GM23338 (cell line): ENCODE measurements at regions not wholly inside any gene's neighbourhood (a gene's known extent, or its start where the extent isn't known, plus 50 kb on each side); places are given as distances from the start of the nearest gene placed in this dataset.

Source experiments
- ATAC-seq: fragments of 200-7000 bp; cut with Tn5 transposase; 3 replicates; pipeline ENCODE4 v1.9.1; 2020
- DNase-seq: peaks from one replicate; pipeline ENCODE4 v3.0.0-alpha.2; 2015; ENCODE audit warnings: low spot score
- H2AFZ ChIP-seq: fragments of 200-600 bp; sonication (generic); 2 replicates; pipeline ENCODE4 v1.8.0; 2016; ENCODE audit warnings: antibody characterized with exemption, mild to moderate bottlenecking, moderate library complexity
- H3F3A ChIP-seq: fragments of 200-600 bp; sonication (generic); replicated peaks from 2 replicates; pipeline ENCODE4 v1.8.0; 2017; ENCODE audit warnings: antibody characterized with exemption, mixed run types, low read depth
- H3K27ac ChIP-seq: fragments of 200-600 bp; sonication (generic); 2 replicates; pipeline ENCODE4 v1.6.1; 2016; ENCODE audit warnings: low read depth
- H3K27me3 ChIP-seq: fragments of 200-600 bp; sonication (generic); 2 replicates; pipeline ENCODE4 v1.8.0; 2016; ENCODE audit warnings: mild to moderate bottlenecking, mixed run types, moderate library complexity; ENCODE audit not compliant: insufficient read depth
- H3K36me3 ChIP-seq: fragments of 200-600 bp; sonication (generic); 2 replicates; pipeline ENCODE4 v1.8.0; 2016; ENCODE audit warnings: mild to moderate bottlenecking; ENCODE audit not compliant: insufficient read depth
- H3K4me1 ChIP-seq: fragments of 200-600 bp; sonication (generic); 2 replicates; pipeline ENCODE4 v1.8.0; 2016; ENCODE audit warnings: mild to moderate bottlenecking, moderate library complexity; ENCODE audit not compliant: insufficient read depth
- H3K4me2 ChIP-seq: fragments of 200-600 bp; sonication (generic); 2 replicates; pipeline ENCODE4 v1.7.1; 2017; ENCODE audit warnings: mixed run types
- H3K4me3 ChIP-seq: fragments of 200-600 bp; sonication (generic); 2 replicates; pipeline ENCODE4 v1.6.1; 2016; ENCODE audit warnings: mixed run types
- H3K79me2 ChIP-seq: fragments of 200-600 bp; sonication (generic); replicated peaks from 2 replicates; pipeline ENCODE4 v1.8.0; 2017; ENCODE audit warnings: mild to moderate bottlenecking; ENCODE audit not compliant: insufficient read depth
- H3K9me2 ChIP-seq: fragments of 200-600 bp; sonication (generic); 2 replicates; pipeline ENCODE4 v1.8.0; 2017; ENCODE audit not compliant: insufficient read depth
- H4K20me1 ChIP-seq: fragments of 200-600 bp; sonication (generic); replicated peaks from 2 replicates; pipeline ENCODE4 v1.8.0; 2017; ENCODE audit warnings: mild to moderate bottlenecking; ENCODE audit not compliant: insufficient read depth
- H3K27ac Mint-ChIP-seq: 2 replicates; pipeline ENCODE4 v1.8.0; 2020; ENCODE audit warnings: inconsistent platforms, mild to moderate bottlenecking, moderate library complexity, mixed read lengths
- H3K27me3 Mint-ChIP-seq: 3 replicates; pipeline ENCODE4 v1.8.0; 2022; ENCODE audit warnings: low read depth, mild to moderate bottlenecking, moderate library complexity, mixed read lengths, inconsistent platforms; ENCODE audit not compliant: insufficient read depth, poor library complexity
- H3K36me3 Mint-ChIP-seq: 3 replicates; pipeline ENCODE4 v1.8.0; 2021; ENCODE audit warnings: low read depth, mild to moderate bottlenecking, inconsistent platforms, moderate library complexity, mixed read lengths
- H3K4me1 Mint-ChIP-seq: 3 replicates; pipeline ENCODE4 v1.8.0; 2020; ENCODE audit warnings: mild to moderate bottlenecking, inconsistent platforms, mixed read lengths
- H3K4me3 Mint-ChIP-seq: 3 replicates; pipeline ENCODE4 v1.8.0; 2021; ENCODE audit warnings: moderate library complexity, mild to moderate bottlenecking, inconsistent platforms, mixed read lengths
- H3K9me3 Mint-ChIP-seq: 3 replicates; pipeline ENCODE4 v1.8.0; 2020; ENCODE audit warnings: moderate library complexity, mild to moderate bottlenecking, inconsistent platforms, mixed read lengths
- CREB1 ChIP-seq: fragments of 250-450 bp; sonication (Bioruptor Pico); IDR thresholded peaks from 2 replicates; pipeline ENCODE4 v1.5.0; 2020; ENCODE audit warnings: low read depth, mild to moderate bottlenecking, moderate library complexity
- CTCF ChIP-seq, 2 experiments: fragments of 200-600 bp in 1 of 2; sonication (generic) in 1 of 2; conservative IDR thresholded peaks; 2 replicates each; pipeline versions ENCODE4 v1.5.1 to v1.6.1; 2016 to 2017; ENCODE audit warnings: antibody characterized with exemption in 2 of 2, low read depth in 2 of 2, mild to moderate bottlenecking in 2 of 2, moderate library complexity in 1 of 2
- ETS1 ChIP-seq: IDR thresholded peaks from 2 replicates; pipeline ENCODE4 v1.6.1; 2016; ENCODE audit warnings: antibody characterized with exemption
- EZH2 ChIP-seq: fragments of 200-600 bp; sonication (generic); IDR thresholded peaks from one replicate; pipeline ENCODE4 v1.8.0; 2017; ENCODE audit warnings: antibody characterized with exemption, mild to moderate bottlenecking, low read depth; ENCODE audit not compliant: unreplicated experiment
- EZH2phosphoT487 ChIP-seq: fragments of 200-600 bp; sonication (generic); IDR thresholded peaks from one replicate; pipeline ENCODE4 v1.8.1; 2018; ENCODE audit warnings: antibody characterized with exemption; ENCODE audit not compliant: unreplicated experiment
- JUNB ChIP-seq: IDR thresholded peaks from one replicate; pipeline ENCODE4 v1.6.1; 2016; ENCODE audit warnings: antibody characterized with exemption; ENCODE audit not compliant: unreplicated experiment
- NANOG ChIP-seq: IDR thresholded peaks from 2 replicates; pipeline ENCODE4 v1.6.1; 2016; ENCODE audit warnings: antibody characterized with exemption, borderline replicate concordance
- POLR2AphosphoS5 ChIP-seq: IDR thresholded peaks from 2 replicates; pipeline ENCODE4 v1.6.1; 2016; ENCODE audit warnings: antibody characterized with exemption, low read depth
- STAT1 ChIP-seq: IDR thresholded peaks from one replicate; pipeline ENCODE4 v1.6.1; 2016; ENCODE audit warnings: antibody characterized with exemption; ENCODE audit not compliant: unreplicated experiment
- ZNF114 ChIP-seq: fragments of 250-450 bp; sonication (Bioruptor Pico); IDR thresholded peaks from 2 replicates; pipeline ENCODE4 v1.5.0; 2020; ENCODE audit warnings: mild to moderate bottlenecking, moderate library complexity
- ZNF331 ChIP-seq: fragments of 250-450 bp; sonication (Bioruptor Pico); IDR thresholded peaks from 2 replicates; pipeline ENCODE4 v1.5.0; 2020; ENCODE audit warnings: low read depth, mild to moderate bottlenecking, moderate library complexity
- TF ChIP-seq, protein P1 (sequence below): IDR thresholded peaks from one replicate; pipeline ENCODE4 v1.6.1; 2018; ENCODE audit warnings: antibody characterized with exemption; ENCODE audit not compliant: unreplicated experiment
- TF ChIP-seq, protein P2 (sequence below): fragments of 250-450 bp; sonication (Bioruptor Pico); IDR thresholded peaks from 2 replicates; pipeline ENCODE4 v1.5.0; 2020; ENCODE audit warnings: mild to moderate bottlenecking, moderate library complexity

DNA sequence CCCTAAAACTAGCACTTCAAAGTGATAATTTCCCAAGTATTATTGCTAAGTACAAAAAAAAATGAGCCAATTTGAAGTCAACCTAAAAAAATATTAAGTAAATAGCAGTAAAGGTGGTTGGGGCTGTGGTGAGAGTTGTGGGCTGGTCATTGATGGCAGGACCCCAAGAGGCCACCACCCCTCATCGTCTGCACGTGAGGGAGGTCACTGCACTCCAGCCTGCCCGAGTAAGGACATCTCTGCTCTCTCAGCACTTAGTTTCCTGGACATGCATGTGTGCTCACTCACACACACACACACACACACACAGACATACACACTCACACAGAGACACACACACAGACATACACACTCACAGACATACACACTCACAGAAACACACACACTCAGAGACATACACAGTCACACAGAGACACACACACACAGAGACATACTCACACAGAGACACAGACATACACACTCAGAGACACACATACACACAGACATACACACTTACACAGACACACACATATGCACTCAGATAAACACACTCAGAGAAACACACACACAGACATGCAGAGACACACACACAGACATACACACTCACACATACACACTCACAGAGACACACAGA is 127.2 kb upstream of the SOX1 start:
- Histone ChIP-seq H3F3A (no peaks in the 10 kb centered on the region), H4K20me1 (no peaks in the 10 kb centered on the region), H3K4me3 (no peak overlapping the region), H3K27ac (no peak overlapping the region), H3K36me3 (no peaks in the 10 kb centered on the region), H3K9me2 (no peaks in the 10 kb centered on the region), H3K27me3 (no peaks in the 10 kb centered on the region), H3K4me1 (peaks cover 3% of the 10 kb centered on the region; the same call in 1 of the 2 replicates), H3K79me2 (no peaks in the 10 kb centered on the region), H2AFZ (no peak overlapping the region), H3K4me2 (no peak overlapping the region)
- TF ChIP-seq EZH2: no peak
- no peak for TF ChIP-seq CREB1
- TF ChIP-seq, protein P1, sequence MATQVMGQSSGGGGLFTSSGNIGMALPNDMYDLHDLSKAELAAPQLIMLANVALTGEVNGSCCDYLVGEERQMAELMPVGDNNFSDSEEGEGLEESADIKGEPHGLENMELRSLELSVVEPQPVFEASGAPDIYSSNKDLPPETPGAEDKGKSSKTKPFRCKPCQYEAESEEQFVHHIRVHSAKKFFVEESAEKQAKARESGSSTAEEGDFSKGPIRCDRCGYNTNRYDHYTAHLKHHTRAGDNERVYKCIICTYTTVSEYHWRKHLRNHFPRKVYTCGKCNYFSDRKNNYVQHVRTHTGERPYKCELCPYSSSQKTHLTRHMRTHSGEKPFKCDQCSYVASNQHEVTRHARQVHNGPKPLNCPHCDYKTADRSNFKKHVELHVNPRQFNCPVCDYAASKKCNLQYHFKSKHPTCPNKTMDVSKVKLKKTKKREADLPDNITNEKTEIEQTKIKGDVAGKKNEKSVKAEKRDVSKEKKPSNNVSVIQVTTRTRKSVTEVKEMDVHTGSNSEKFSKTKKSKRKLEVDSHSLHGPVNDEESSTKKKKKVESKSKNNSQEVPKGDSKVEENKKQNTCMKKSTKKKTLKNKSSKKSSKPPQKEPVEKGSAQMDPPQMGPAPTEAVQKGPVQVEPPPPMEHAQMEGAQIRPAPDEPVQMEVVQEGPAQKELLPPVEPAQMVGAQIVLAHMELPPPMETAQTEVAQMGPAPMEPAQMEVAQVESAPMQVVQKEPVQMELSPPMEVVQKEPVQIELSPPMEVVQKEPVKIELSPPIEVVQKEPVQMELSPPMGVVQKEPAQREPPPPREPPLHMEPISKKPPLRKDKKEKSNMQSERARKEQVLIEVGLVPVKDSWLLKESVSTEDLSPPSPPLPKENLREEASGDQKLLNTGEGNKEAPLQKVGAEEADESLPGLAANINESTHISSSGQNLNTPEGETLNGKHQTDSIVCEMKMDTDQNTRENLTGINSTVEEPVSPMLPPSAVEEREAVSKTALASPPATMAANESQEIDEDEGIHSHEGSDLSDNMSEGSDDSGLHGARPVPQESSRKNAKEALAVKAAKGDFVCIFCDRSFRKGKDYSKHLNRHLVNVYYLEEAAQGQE: no peak
- TF ChIP-seq ZNF331: no peak
- no peak for TF ChIP-seq EZH2phosphoT487
- TF ChIP-seq JUNB: no peak
- TF ChIP-seq, protein P2, sequence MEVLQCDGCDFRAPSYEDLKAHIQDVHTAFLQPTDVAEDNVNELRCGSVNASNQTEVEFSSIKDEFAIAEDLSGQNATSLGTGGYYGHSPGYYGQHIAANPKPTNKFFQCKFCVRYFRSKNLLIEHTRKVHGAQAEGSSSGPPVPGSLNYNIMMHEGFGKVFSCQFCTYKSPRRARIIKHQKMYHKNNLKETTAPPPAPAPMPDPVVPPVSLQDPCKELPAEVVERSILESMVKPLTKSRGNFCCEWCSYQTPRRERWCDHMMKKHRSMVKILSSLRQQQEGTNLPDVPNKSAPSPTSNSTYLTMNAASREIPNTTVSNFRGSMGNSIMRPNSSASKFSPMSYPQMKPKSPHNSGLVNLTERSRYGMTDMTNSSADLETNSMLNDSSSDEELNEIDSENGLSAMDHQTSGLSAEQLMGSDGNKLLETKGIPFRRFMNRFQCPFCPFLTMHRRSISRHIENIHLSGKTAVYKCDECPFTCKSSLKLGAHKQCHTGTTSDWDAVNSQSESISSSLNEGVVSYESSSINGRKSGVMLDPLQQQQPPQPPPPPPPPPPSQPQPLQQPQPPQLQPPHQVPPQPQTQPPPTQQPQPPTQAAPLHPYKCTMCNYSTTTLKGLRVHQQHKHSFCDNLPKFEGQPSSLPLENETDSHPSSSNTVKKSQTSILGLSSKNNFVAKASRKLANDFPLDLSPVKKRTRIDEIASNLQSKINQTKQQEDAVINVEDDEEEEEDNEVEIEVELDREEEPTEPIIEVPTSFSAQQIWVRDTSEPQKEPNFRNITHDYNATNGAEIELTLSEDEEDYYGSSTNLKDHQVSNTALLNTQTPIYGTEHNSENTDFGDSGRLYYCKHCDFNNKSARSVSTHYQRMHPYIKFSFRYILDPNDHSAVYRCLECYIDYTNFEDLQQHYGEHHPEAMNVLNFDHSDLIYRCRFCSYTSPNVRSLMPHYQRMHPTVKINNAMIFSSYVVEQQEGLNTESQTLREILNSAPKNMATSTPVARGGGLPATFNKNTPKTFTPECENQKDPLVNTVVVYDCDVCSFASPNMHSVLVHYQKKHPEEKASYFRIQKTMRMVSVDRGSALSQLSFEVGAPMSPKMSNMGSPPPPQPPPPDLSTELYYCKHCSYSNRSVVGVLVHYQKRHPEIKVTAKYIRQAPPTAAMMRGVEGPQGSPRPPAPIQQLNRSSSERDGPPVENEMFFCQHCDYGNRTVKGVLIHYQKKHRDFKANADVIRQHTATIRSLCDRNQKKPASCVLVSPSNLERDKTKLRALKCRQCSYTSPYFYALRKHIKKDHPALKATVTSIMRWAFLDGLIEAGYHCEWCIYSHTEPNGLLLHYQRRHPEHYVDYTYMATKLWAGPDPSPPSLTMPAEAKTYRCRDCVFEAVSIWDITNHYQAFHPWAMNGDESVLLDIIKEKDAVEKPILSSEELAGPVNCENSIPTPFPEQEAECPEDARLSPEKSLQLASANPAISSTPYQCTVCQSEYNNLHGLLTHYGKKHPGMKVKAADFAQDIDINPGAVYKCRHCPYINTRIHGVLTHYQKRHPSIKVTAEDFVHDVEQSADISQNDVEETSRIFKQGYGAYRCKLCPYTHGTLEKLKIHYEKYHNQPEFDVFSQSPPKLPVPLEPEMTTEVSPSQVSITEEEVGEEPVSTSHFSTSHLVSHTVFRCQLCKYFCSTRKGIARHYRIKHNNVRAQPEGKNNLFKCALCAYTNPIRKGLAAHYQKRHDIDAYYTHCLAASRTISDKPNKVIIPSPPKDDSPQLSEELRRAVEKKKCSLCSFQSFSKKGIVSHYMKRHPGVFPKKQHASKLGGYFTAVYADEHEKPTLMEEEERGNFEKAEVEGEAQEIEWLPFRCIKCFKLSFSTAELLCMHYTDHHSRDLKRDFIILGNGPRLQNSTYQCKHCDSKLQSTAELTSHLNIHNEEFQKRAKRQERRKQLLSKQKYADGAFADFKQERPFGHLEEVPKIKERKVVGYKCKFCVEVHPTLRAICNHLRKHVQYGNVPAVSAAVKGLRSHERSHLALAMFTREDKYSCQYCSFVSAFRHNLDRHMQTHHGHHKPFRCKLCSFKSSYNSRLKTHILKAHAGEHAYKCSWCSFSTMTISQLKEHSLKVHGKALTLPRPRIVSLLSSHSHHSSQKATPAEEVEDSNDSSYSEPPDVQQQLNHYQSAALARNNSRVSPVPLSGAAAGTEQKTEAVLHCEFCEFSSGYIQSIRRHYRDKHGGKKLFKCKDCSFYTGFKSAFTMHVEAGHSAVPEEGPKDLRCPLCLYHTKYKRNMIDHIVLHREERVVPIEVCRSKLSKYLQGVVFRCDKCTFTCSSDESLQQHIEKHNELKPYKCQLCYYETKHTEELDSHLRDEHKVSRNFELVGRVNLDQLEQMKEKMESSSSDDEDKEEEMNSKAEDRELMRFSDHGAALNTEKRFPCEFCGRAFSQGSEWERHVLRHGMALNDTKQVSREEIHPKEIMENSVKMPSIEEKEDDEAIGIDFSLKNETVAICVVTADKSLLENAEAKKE (CRISPR knock-in tag): no peak
- TF ChIP-seq ZNF114 (CRISPR knock-in tag): no peak
- no peak for TF ChIP-seq POLR2AphosphoS5
- TF ChIP-seq ETS1: no peak
- TF ChIP-seq STAT1: no peak
- TF ChIP-seq NANOG: no peak
- no peak for TF ChIP-seq CTCF (conservative IDR thresholded peaks at IDR 0.05; ENCODE audit: low read depth in 2 of 2)
- Mint-ChIP-seq H3K36me3 (no peaks in the 10 kb centered on the region), H3K4me3 (no peak overlapping the region; the same call in 2 of the 3 replicates), H3K27ac (no peak overlapping the region), H3K27me3 (peaks cover 4% of the 10 kb centered on the region), H3K9me3 (no peaks in the 10 kb centered on the region), H3K4me1 (peaks cover 22% of the 10 kb centered on the region)
- ATAC-seq: no peak
- no peak for DNase-seq
